ENCODE measurements at regions not wholly inside any gene's neighbourhood (a gene's known extent, or its start where the extent isn't known, plus 50 kb on each side); places are given as distances from the start of the nearest gene placed in this dataset.

- DNase-seq (ENCODE audit: low read depth in 3 of 3) = no peak
Measured at GRCh38 chr13:40476175-40476958, 190.1 kb downstream of the FOXO1 start.

- DNase-seq (ENCODE audit: low read depth in 3 of 3) = no peak
Measured at GRCh38 chr13:40477623-40478608, 188.5 kb downstream of the FOXO1 start.

- no peak for DNase-seq (ENCODE audit: low read depth in 3 of 3)
Measured at GRCh38 chr13:40478775-40479174, 187.7 kb downstream of the FOXO1 start.

- no peak for DNase-seq (ENCODE audit: low read depth in 3 of 3)
Measured at GRCh38 chr13:40479196-40479845, 187.1 kb downstream of the FOXO1 start.

GRCh38 chr13:40480012-40480914 lies 186.2 kb downstream of the FOXO1 start:
- DNase-seq (ENCODE audit: low read depth in 3 of 3) = no peak

- DNase-seq (ENCODE audit: low read depth in 3 of 3) = no peak
Measured at GRCh38 chr13:40480915-40481516, 185.4 kb downstream of the FOXO1 start.

GRCh38 chr13:40483601-40484000 lies 182.8 kb downstream of the FOXO1 start:
- no peak for DNase-seq (ENCODE audit: low read depth in 3 of 3)

GRCh38 chr13:40484101-40484800 lies 182.2 kb downstream of the FOXO1 start:
- no peak for DNase-seq (ENCODE audit: low read depth in 3 of 3)

- DNase-seq (ENCODE audit: low read depth in 3 of 3) = no peak
Measured at GRCh38 chr13:40484974-40485373, 181.5 kb downstream of the FOXO1 start.

- peak in 2 of 3 donors; percentile 45 to 52 for DNase-seq (ENCODE audit: low read depth in 3 of 3)
Measured at GRCh38 chr13:40485611-40486517, 180.6 kb downstream of the FOXO1 start.

- DNase-seq (ENCODE audit: low read depth in 3 of 3) = no peak
Measured at GRCh38 chr13:40486518-40487163, 179.8 kb downstream of the FOXO1 start.

GRCh38 chr13:40488869-40489391 lies 177.5 kb downstream of the FOXO1 start:
- DNase-seq (ENCODE audit: low read depth in 3 of 3) = no peak

- peak in 1 of 3 donors; percentile 46 for DNase-seq (ENCODE audit: low read depth in 3 of 3)
Measured at GRCh38 chr13:40490086-40490758, 176.2 kb downstream of the FOXO1 start.

- DNase-seq (ENCODE audit: low read depth in 3 of 3) = no peak
Measured at GRCh38 chr13:40492511-40492910, 173.9 kb downstream of the FOXO1 start.

GRCh38 chr13:40494513-40494912 lies 171.9 kb downstream of the FOXO1 start:
- DNase-seq (ENCODE audit: low read depth in 3 of 3) = no peak

GRCh38 chr13:40494946-40495620 lies 171.4 kb downstream of the FOXO1 start:
- no peak for DNase-seq (ENCODE audit: low read depth in 3 of 3)

- DNase-seq (ENCODE audit: low read depth in 3 of 3) = no peak
Measured at GRCh38 chr13:40495621-40496001, 170.8 kb downstream of the FOXO1 start.
